A673 (cell line): ENCODE measurements at regions not wholly inside any gene's neighbourhood (a gene's known extent, or its start where the extent isn't known, plus 50 kb on each side); places are given as distances from the start of the nearest gene placed in this dataset.

Experiments used
- EZH2 ChIP-seq: fragments of 200-600 bp; sonication (generic); IDR thresholded peaks from 2 replicates; pipeline ENCODE4 v1.6.1; 2017; ENCODE audit warnings: borderline replicate concordance, low read depth, mild to moderate bottlenecking, mixed read lengths, antibody characterized with exemption, low read length; ENCODE audit not compliant: poor library complexity, severe bottlenecking
- TF ChIP-seq, protein P1 (sequence below): fragments of 300-800, 200-600 bp; sonication (generic); conservative IDR thresholded peaks from 2 replicates; pipeline ENCODE4 v1.5.1; 2017; ENCODE audit warnings: low read depth, mild to moderate bottlenecking, antibody characterized with exemption, low read length, moderate library complexity, mixed read lengths

DNA sequence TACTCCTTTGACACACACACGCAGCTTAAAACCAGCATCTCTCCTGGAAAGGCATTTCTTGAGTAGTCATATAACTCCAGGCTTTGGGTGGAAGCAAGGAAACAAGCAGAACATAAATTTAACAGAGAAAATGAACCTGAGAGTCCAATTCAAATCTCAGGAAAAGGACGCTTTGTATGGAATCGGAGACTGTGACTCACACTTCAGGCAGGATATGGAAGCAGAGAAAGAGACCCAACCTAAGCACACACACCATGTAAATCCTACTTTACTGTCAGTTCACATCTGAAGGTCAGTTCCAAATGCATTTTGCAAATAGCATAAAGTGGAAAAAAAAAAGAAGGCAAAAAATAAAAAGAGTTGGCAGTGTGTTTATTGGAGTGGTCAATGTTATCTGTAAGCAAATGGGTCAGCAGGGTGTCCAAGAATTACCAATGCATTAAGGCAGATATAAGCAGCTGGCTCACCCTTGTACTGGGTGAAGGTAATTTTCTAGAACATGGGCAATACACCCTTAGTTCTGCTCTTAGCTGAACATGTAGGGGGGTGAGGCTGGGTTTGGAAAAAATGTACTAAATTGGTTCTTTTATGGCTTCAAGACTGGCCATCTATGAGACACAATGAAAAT is 283.7 kb upstream of the NT5E start:
- TF ChIP-seq, protein P1, sequence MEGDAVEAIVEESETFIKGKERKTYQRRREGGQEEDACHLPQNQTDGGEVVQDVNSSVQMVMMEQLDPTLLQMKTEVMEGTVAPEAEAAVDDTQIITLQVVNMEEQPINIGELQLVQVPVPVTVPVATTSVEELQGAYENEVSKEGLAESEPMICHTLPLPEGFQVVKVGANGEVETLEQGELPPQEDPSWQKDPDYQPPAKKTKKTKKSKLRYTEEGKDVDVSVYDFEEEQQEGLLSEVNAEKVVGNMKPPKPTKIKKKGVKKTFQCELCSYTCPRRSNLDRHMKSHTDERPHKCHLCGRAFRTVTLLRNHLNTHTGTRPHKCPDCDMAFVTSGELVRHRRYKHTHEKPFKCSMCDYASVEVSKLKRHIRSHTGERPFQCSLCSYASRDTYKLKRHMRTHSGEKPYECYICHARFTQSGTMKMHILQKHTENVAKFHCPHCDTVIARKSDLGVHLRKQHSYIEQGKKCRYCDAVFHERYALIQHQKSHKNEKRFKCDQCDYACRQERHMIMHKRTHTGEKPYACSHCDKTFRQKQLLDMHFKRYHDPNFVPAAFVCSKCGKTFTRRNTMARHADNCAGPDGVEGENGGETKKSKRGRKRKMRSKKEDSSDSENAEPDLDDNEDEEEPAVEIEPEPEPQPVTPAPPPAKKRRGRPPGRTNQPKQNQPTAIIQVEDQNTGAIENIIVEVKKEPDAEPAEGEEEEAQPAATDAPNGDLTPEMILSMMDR: no peak
- TF ChIP-seq EZH2: no peak
